HL-60 (cell line): ENCODE measurements at regions not wholly inside any gene's neighbourhood (a gene's known extent, or its start where the extent isn't known, plus 50 kb on each side); places are given as distances from the start of the nearest gene placed in this dataset.

Experiments
- DNase-seq, 2 experiments: peaks; one replicate each; pipeline ENCODE4 v3.0.0-alpha.2; 2010 to 2020; ENCODE audit warnings: low read depth in 1 of 2, low spot score in 1 of 2
- H3K27ac ChIP-seq: fragments of 250-450 bp; sonication (Bioruptor Pico); replicated peaks from 2 replicates; pipeline ENCODE4 v1.5.1; 2020; ENCODE audit warnings: mild to moderate bottlenecking, moderate library complexity
- H3K27me3 ChIP-seq: fragments of 250-450 bp; sonication (Bioruptor Pico); 2 replicates; pipeline ENCODE4 v1.5.1; 2021; ENCODE audit warnings: mild to moderate bottlenecking, moderate library complexity; ENCODE audit not compliant: insufficient read depth, poor library complexity, severe bottlenecking
- H3K4me3 ChIP-seq: replicated peaks from 2 replicates; pipeline ENCODE4 v1.5.1; 2011; ENCODE audit warnings: mild to moderate bottlenecking, control low read depth, low read length; ENCODE audit not compliant: insufficient read depth
- GABPA ChIP-seq: IDR thresholded peaks from 2 replicates; pipeline ENCODE4 v1.6.1; 2012; ENCODE audit warnings: low read depth
- POLR2AphosphoS5 ChIP-seq: IDR thresholded peaks from 2 replicates; pipeline ENCODE4 v1.6.1; 2012; ENCODE audit warnings: low read depth
- SPI1 ChIP-seq: IDR thresholded peaks from 2 replicates; pipeline ENCODE4 v1.6.1; 2012; ENCODE audit warnings: low read depth, mild to moderate bottlenecking, borderline replicate concordance
- TF ChIP-seq, protein P1 (sequence below): IDR thresholded peaks from one replicate; pipeline ENCODE4 v1.5.1; 2011; ENCODE audit warnings: low read length, control low read depth, inconsistent platforms; ENCODE audit not compliant: insufficient read depth
- TF ChIP-seq, protein P2 (sequence below): IDR thresholded peaks from 2 replicates; pipeline ENCODE4 v1.6.1; 2012; ENCODE audit warnings: low read depth; ENCODE audit not compliant: insufficient replicate concordance

DNA sequence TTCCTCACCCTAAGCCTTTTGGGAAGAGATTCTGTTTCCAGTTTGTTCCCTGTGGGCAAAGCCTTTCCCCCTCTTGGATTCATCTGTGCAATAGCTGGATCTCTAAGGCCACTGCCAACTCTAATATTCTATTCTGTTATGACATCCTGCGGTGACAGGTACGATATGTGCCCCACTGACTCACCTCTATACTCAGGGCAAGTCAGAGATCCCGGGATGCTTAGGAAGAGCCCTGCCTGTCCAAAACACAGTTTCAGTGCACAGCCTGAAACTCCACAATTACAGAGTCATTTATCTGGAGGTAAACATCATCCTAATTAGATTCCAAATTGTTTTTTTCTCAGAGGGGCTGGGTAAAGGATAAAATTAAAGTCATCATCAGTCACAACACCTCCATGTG lies 190.2 kb downstream of the TFCP2L1 start:
- Histone ChIP-seq H3K27me3 (no peaks in the 10 kb centered on the region), H3K4me3 (no peak overlapping the region), H3K27ac (no peak overlapping the region)
- no peak for DNase-seq
- TF ChIP-seq POLR2AphosphoS5 (no peak), GABPA (no peak)
- TF ChIP-seq, protein P1, sequence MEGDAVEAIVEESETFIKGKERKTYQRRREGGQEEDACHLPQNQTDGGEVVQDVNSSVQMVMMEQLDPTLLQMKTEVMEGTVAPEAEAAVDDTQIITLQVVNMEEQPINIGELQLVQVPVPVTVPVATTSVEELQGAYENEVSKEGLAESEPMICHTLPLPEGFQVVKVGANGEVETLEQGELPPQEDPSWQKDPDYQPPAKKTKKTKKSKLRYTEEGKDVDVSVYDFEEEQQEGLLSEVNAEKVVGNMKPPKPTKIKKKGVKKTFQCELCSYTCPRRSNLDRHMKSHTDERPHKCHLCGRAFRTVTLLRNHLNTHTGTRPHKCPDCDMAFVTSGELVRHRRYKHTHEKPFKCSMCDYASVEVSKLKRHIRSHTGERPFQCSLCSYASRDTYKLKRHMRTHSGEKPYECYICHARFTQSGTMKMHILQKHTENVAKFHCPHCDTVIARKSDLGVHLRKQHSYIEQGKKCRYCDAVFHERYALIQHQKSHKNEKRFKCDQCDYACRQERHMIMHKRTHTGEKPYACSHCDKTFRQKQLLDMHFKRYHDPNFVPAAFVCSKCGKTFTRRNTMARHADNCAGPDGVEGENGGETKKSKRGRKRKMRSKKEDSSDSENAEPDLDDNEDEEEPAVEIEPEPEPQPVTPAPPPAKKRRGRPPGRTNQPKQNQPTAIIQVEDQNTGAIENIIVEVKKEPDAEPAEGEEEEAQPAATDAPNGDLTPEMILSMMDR, result no peak
- TF ChIP-seq, protein P2, sequence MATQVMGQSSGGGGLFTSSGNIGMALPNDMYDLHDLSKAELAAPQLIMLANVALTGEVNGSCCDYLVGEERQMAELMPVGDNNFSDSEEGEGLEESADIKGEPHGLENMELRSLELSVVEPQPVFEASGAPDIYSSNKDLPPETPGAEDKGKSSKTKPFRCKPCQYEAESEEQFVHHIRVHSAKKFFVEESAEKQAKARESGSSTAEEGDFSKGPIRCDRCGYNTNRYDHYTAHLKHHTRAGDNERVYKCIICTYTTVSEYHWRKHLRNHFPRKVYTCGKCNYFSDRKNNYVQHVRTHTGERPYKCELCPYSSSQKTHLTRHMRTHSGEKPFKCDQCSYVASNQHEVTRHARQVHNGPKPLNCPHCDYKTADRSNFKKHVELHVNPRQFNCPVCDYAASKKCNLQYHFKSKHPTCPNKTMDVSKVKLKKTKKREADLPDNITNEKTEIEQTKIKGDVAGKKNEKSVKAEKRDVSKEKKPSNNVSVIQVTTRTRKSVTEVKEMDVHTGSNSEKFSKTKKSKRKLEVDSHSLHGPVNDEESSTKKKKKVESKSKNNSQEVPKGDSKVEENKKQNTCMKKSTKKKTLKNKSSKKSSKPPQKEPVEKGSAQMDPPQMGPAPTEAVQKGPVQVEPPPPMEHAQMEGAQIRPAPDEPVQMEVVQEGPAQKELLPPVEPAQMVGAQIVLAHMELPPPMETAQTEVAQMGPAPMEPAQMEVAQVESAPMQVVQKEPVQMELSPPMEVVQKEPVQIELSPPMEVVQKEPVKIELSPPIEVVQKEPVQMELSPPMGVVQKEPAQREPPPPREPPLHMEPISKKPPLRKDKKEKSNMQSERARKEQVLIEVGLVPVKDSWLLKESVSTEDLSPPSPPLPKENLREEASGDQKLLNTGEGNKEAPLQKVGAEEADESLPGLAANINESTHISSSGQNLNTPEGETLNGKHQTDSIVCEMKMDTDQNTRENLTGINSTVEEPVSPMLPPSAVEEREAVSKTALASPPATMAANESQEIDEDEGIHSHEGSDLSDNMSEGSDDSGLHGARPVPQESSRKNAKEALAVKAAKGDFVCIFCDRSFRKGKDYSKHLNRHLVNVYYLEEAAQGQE, result no peak

DNA sequence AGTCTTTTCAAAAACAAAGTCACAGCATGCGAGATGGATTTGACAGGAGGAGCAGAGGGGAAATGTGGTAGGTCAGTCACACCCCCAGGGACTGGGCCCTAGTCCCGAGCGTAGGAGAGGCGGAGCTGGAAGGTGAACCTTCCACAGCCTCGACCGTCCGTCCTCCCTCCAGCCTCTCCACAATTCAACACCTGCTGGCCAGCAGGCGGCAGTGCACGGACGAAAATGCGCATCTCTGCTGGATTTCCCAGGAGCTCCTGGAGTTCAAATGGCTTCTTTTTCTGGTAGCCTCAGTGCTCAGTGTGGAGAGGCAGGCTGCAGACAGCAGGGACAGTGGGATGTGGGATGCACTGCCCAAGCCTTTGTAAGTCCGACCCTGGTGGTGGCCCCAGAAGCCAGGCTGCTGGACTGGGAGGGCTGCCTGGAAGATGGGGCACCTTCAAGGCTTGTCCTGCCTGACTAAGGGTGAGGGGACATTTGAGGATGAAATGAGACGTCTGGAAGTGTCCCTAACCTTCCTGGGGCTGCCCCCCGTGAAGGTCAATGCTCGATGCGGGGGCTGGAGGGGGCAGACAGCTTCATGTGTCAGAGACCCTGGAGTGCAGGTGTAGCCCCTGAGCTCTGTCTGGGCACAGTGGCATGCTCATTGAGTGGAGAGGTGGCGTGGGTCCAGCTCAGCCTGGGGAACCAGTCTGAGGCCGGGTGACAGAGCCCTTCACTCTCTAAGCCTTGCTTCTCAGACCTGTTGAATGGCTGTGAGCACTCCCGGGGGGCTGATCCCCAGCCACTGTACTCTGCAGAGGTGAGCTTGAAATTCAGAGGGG lies 189.5 kb downstream of the TFCP2L1 start:
- Histone ChIP-seq H3K27ac (no peak overlapping the region), H3K4me3 (no peak overlapping the region), H3K27me3 (no peaks in the 10 kb centered on the region)
- TF ChIP-seq, protein P2, result no peak
- TF ChIP-seq, protein P1, result peak; percentile 53
- no peak for TF ChIP-seq SPI1
- peak in 1 of 2 experiments; percentile 48 for DNase-seq

DNA sequence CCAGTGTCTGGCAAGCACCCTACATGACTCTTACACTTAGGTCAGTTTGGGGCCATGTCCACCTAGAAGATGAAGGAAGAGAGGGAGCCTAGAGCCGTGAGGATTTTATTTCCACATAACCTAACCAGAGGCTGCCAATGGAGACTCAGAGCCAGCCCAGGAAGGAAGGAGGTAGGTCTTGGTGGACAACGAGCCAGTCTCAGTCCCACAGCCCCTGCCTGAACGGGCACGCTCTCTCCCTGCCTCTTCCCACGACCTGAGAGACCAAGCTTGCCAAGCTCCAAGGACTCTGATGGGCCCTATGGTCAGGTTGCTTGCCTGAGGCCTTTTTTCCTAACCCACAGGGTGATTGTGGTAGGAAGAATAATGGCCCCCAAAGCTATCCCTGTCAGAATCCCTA lies 188.4 kb downstream of the TFCP2L1 start:
- no peak for DNase-seq
- TF ChIP-seq GABPA (no peak), POLR2AphosphoS5 (no peak), SPI1 (no peak)
- TF ChIP-seq, protein P1, result no peak
- TF ChIP-seq, protein P2, result no peak
- H3K4me3 ChIP-seq, result no peak overlapping the region

More for the DNA sequence above, 188.4 kb downstream of the TFCP2L1 start:
- Histone ChIP-seq H3K27me3 (no peaks in the 10 kb centered on the region), H3K27ac (no peak overlapping the region)
